ENCODE measurements at regions not wholly inside any gene's neighbourhood (a gene's known extent, or its start where the extent isn't known, plus 50 kb on each side); places are given as distances from the start of the nearest gene placed in this dataset.

- TF ChIP-seq CTCF (IDR thresholded peaks at IDR 0.05; ENCODE audit: insufficient read depth, low read length, poor library complexity, severe bottlenecking), result no peak
- Histone ChIP-seq H3K27me3 (ENCODE audit: control insufficient read depth, insufficient read depth, low read length) (no peaks in the 10 kb centered on the region), H3K36me3 (ENCODE audit: control insufficient read depth, insufficient read depth, low read length) (no peaks in the 10 kb centered on the region), H3K4me3 (ENCODE audit: low read depth, low read length) (no peak overlapping the region)
- no peak for DNase-seq (ENCODE audit: low read depth)
Observed at GRCh38 chr14:38124506-38124905, 83.2 kb upstream of the SSTR1 start.

GRCh38 chr14:38125481-38126037, 82.1 kb upstream of the SSTR1 start:
- no peak for DNase-seq (ENCODE audit: low read depth)
- H3K27me3 ChIP-seq (ENCODE audit: control insufficient read depth, insufficient read depth, low read length), result no peaks in the 10 kb centered on the region
- H3K4me3 ChIP-seq (ENCODE audit: low read depth, low read length), result no peak overlapping the region
- H3K36me3 ChIP-seq (ENCODE audit: control insufficient read depth, insufficient read depth, low read length), result no peaks in the 10 kb centered on the region
- no peak for TF ChIP-seq CTCF (IDR thresholded peaks at IDR 0.05; ENCODE audit: insufficient read depth, low read length, poor library complexity, severe bottlenecking)

GRCh38 chr14:38127356-38127755, 80.3 kb upstream of the SSTR1 start:
- no peak for DNase-seq (ENCODE audit: low read depth)
- no peak for TF ChIP-seq CTCF (IDR thresholded peaks at IDR 0.05; ENCODE audit: insufficient read depth, low read length, poor library complexity, severe bottlenecking)
- no peak overlapping the region for H3K4me3 ChIP-seq (ENCODE audit: low read depth, low read length)
- no peaks in the 10 kb centered on the region for H3K36me3 ChIP-seq (ENCODE audit: control insufficient read depth, insufficient read depth, low read length)
- H3K27me3 ChIP-seq (ENCODE audit: control insufficient read depth, insufficient read depth, low read length), result no peaks in the 10 kb centered on the region

GRCh38 chr14:38127784-38128183, 79.9 kb upstream of the SSTR1 start:
- TF ChIP-seq CTCF (IDR thresholded peaks at IDR 0.05; ENCODE audit: insufficient read depth, low read length, poor library complexity, severe bottlenecking), result no peak
- H3K27me3 ChIP-seq (ENCODE audit: control insufficient read depth, insufficient read depth, low read length), result no peaks in the 10 kb centered on the region
- no peak for DNase-seq (ENCODE audit: low read depth)
- no peaks in the 10 kb centered on the region for H3K36me3 ChIP-seq (ENCODE audit: control insufficient read depth, insufficient read depth, low read length)
- no peak overlapping the region for H3K4me3 ChIP-seq (ENCODE audit: low read depth, low read length)

DNA sequence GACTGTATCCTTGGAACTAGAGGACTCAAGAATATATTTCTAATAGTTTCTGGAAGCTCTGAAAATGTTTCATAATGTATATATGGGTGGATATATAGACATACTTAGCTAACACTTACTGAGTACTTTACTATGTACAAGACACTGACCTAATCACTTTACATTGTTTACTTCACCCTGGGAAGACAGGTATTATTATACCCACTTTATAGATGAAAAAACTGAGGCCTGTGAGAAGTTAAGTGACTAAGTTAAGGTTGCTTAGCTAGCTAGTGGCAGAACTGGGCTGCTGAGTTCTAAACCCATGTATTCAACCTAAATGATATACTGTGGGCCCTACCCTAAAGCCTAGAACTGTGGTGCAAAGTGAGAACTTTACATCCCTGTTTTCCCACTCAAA, 79.1 kb upstream of the SSTR1 start:
- no peak for DNase-seq (ENCODE audit: low read depth)
- Histone ChIP-seq H3K27me3 (ENCODE audit: control insufficient read depth, insufficient read depth, low read length) (no peaks in the 10 kb centered on the region), H3K36me3 (ENCODE audit: control insufficient read depth, insufficient read depth, low read length) (no peaks in the 10 kb centered on the region), H3K4me3 (ENCODE audit: low read depth, low read length) (no peak overlapping the region)
- TF ChIP-seq CTCF (IDR thresholded peaks at IDR 0.05; ENCODE audit: insufficient read depth, low read length, poor library complexity, severe bottlenecking), result no peak

- no peak for TF ChIP-seq CTCF (IDR thresholded peaks at IDR 0.05; ENCODE audit: insufficient read depth, low read length, poor library complexity, severe bottlenecking)
- Histone ChIP-seq H3K4me3 (ENCODE audit: low read depth, low read length) (no peak overlapping the region), H3K36me3 (ENCODE audit: control insufficient read depth, insufficient read depth, low read length) (no peaks in the 10 kb centered on the region), H3K27me3 (ENCODE audit: control insufficient read depth, insufficient read depth, low read length) (no peaks in the 10 kb centered on the region)
- DNase-seq (ENCODE audit: low read depth), result no peak
Observed at GRCh38 chr14:38129192-38129591, 78.5 kb upstream of the SSTR1 start.

Measured in kidney epithelial cell (primary cell).